ENCODE measurements at regions not wholly inside any gene's neighbourhood (a gene's known extent, or its start where the extent isn't known, plus 50 kb on each side); places are given as distances from the start of the nearest gene placed in this dataset.

GRCh38 chr3:152658977-152659720, 175.8 kb upstream of the P2RY1 start:
- H3K4me1 ChIP-seq = peaks cover 0 to 22% (median 13%) of the 10 kb centered on the region in 9 donors

GRCh38 chr3:152662157-152662556, 172.8 kb upstream of the P2RY1 start:
- WGBS, 2 donors = 92 to 95% methylated on average over 2 of the region's 2 CpGs
- no peaks in the 10 kb centered on the region for H3K27me3 ChIP-seq
- ATAC-seq (no peak), DNase-seq (no peak)
- intact Hi-C loops (cut with DNase I) = loop anchor here in 1 of 10 donors (1.0 to 10.0 kb wide), 2 partner anchors 23 to 77 kb away; no protein-coding TSS in a partner anchor
- H3K4me1 ChIP-seq = peaks cover 0 to 8% (median 1%) of the 10 kb centered on the region in 9 donors
- peak in 1 of 9 donors; percentile 21 for TF ChIP-seq CTCF (IDR thresholded peaks at IDR 0.05)
- no peak overlapping the region for H3K27ac ChIP-seq
- H3K9me3 ChIP-seq = peaks cover 0 to 18% (median 0%) of the 10 kb centered on the region in 11 donors
- no peak overlapping the region for H3K4me3 ChIP-seq
- no peaks in the 10 kb centered on the region for H3K36me3 ChIP-seq

More at GRCh38 chr3:152658977-152659720, 175.8 kb upstream of the P2RY1 start:
- TF ChIP-seq CTCF (IDR thresholded peaks at IDR 0.05) = no peak
- ATAC-seq (no peak), DNase-seq (no peak)
- no peak overlapping the region for H3K4me3 ChIP-seq
- intact Hi-C loops (cut with DNase I) = loop anchor here in 1 of 10 donors (10.0 kb wide), 1 partner anchor 1106 kb away; no protein-coding TSS in a partner anchor
- H3K27ac ChIP-seq = no peak overlapping the region
- no peaks in the 10 kb centered on the region for H3K36me3 ChIP-seq
- H3K9me3 ChIP-seq = peaks cover 0 to 18% (median 0%) of the 10 kb centered on the region in 11 donors
- 57 to 60% methylated on average over 5 of the region's 5 CpGs for WGBS, 2 donors
- H3K27me3 ChIP-seq = no peaks in the 10 kb centered on the region

DNA sequence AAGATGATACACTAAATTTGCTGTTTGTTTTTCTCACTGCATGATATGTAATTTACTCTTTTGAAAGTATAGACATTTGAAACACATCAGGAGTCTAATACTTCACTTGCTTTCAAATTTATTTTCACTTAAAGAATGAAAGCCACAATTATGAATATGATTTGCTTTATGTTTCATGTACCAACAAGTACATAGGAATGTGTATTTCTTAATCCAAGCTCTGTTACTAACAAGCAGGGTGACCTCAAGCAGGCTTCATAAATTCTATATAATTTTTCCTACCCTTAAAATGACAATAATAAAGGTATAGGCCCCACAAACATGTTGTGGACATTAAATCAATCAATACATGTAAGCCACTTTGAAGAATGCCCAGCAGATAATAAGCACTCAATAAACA, 170.2 kb upstream of the P2RY1 start:
- no peak for TF ChIP-seq CTCF (IDR thresholded peaks at IDR 0.05)
- Histone ChIP-seq H3K4me1 (no peaks in the 10 kb centered on the region), H3K27ac (no peak overlapping the region), H3K27me3 (no peaks in the 10 kb centered on the region), H3K4me3 (no peak overlapping the region), H3K36me3 (no peaks in the 10 kb centered on the region), H3K9me3 (peaks cover 0 to 18% (median 0%) of the 10 kb centered on the region in 11 donors)
- no peak for DNase-seq
- intact Hi-C loops (cut with DNase I) = loop anchor here in 1 of 10 donors (10.0 kb wide), 1 partner anchor 80 kb away; no protein-coding TSS in a partner anchor
- no peak for ATAC-seq

DNA sequence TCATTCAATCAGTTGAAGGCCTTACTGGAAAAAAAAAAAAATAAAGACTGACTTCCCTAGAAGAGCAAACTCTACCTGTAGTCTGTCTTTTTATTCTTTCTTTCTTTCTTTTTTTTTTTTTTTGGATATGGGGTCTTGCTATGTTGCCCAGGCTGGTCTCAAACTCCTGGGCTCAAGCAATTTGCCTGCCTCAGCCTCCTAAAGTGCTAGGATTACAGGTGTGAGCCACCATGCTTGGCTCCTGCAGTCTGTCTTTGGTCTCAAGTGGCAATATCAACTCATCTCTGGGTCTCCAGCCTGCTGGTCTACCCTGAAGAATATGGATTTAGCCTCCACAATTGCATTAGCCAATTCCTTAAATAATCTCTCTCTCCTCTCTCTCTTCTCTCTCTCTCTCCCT, 167.7 kb upstream of the P2RY1 start:
- Histone ChIP-seq H3K27ac (no peak overlapping the region), H3K36me3 (no peaks in the 10 kb centered on the region), H3K27me3 (no peaks in the 10 kb centered on the region), H3K4me1 (peaks cover 0 to 12% (median 2%) of the 10 kb centered on the region in 9 donors), H3K9me3 (peaks cover 0 to 4% (median 0%) of the 10 kb centered on the region in 11 donors), H3K4me3 (no peak overlapping the region)
- intact Hi-C loops (cut with DNase I) = loop anchor here in 1 of 10 donors (10.0 kb wide), 1 partner anchor 82 kb away; no protein-coding TSS in a partner anchor
- no peak for TF ChIP-seq CTCF (IDR thresholded peaks at IDR 0.05)
- no peak for DNase-seq
- ATAC-seq = no peak
